Panc1 (cell line): ENCODE measurements at regions not wholly inside any gene's neighbourhood (a gene's known extent, or its start where the extent isn't known, plus 50 kb on each side); places are given as distances from the start of the nearest gene placed in this dataset.

ENCODE experiments used
- CTCF ChIP-seq: fragments of 450-650 bp; IDR thresholded peaks from 2 replicates; pipeline ENCODE4 v1.5.1; 2017; ENCODE audit warnings: mild to moderate bottlenecking
- POLR2AphosphoS5 ChIP-seq: IDR thresholded peaks from 2 replicates; pipeline ENCODE4 v1.6.1; 2012; ENCODE audit warnings: mild to moderate bottlenecking, low read depth, low read length, moderate library complexity
- SIN3A ChIP-seq: IDR thresholded peaks from 2 replicates; pipeline ENCODE4 v1.6.1; 2012; ENCODE audit warnings: low read depth, mild to moderate bottlenecking, low read length, moderate library complexity, borderline replicate concordance; ENCODE audit not compliant: insufficient read depth

- no peak for TF ChIP-seq POLR2AphosphoS5
- no peak for TF ChIP-seq CTCF
- TF ChIP-seq SIN3A, result no peak
Measured at GRCh38 chr4:152068866-152069265, 308.1 kb upstream of the GATB start.
